GM18907 (cell line): ENCODE measurements at regions not wholly inside any gene's neighbourhood (a gene's known extent, or its start where the extent isn't known, plus 50 kb on each side); places are given as distances from the start of the nearest gene placed in this dataset.
"Not testable (repeated sequence)": the region's sequence is repeated elsewhere in the genome, so short reads cannot be mapped to it uniquely, and the experiment has no call there.

ENCODE experiments used
- ATAC-seq: cut with Tn5 transposase; IDR thresholded peaks from one replicate; pipeline ENCODE4 v1.9.1; 2021; ENCODE audit warnings: mild to moderate bottlenecking, moderate library complexity; ENCODE audit not compliant: unreplicated experiment

- no peak for ATAC-seq
Measured at GRCh38 chr6:8655670-8656454, 220.5 kb upstream of the SLC35B3 start.

GRCh38 chr6:8652710-8653109, 217.4 kb upstream of the SLC35B3 start:
- no peak for ATAC-seq

GRCh38 chr6:8651998-8652397, 216.7 kb upstream of the SLC35B3 start:
- no peak for ATAC-seq

- no peak for ATAC-seq
Measured at GRCh38 chr6:8645212-8645611, 209.9 kb upstream of the SLC35B3 start.

- no peak for ATAC-seq
Measured at GRCh38 chr6:8644306-8644705, 209.0 kb upstream of the SLC35B3 start.

GRCh38 chr6:8642854-8643253, 207.5 kb upstream of the SLC35B3 start:
- ATAC-seq: no peak

GRCh38 chr6:8642131-8642530, 206.8 kb upstream of the SLC35B3 start:
- no peak for ATAC-seq

GRCh38 chr6:8639928-8640649, 204.7 kb upstream of the SLC35B3 start:
- ATAC-seq: no peak

GRCh38 chr6:8637896-8638597, 202.7 kb upstream of the SLC35B3 start:
- ATAC-seq: no peak

- no peak for ATAC-seq
Measured at GRCh38 chr6:8633762-8634161, 198.4 kb upstream of the SLC35B3 start.

- ATAC-seq: no peak
Measured at GRCh38 chr6:8628736-8629135, 193.4 kb upstream of the SLC35B3 start.

GRCh38 chr6:8628063-8628462, 192.7 kb upstream of the SLC35B3 start:
- no peak for ATAC-seq

GRCh38 chr6:8627085-8627861, 191.9 kb upstream of the SLC35B3 start:
- peak; percentile 77 for ATAC-seq

GRCh38 chr6:8624665-8625064, 189.3 kb upstream of the SLC35B3 start:
- no peak for ATAC-seq

GRCh38 chr6:8623441-8623840, 188.1 kb upstream of the SLC35B3 start:
- ATAC-seq: no peak

GRCh38 chr6:8619853-8620252, 184.5 kb upstream of the SLC35B3 start:
- no peak for ATAC-seq

- ATAC-seq: not testable (repeated sequence)
Measured at GRCh38 chr6:8619408-8619807, 184.1 kb upstream of the SLC35B3 start.

- no peak for ATAC-seq
Measured at GRCh38 chr6:8608737-8609136, 173.4 kb upstream of the SLC35B3 start.

GRCh38 chr6:8589941-8590729, 154.8 kb upstream of the SLC35B3 start:
- no peak for ATAC-seq

- no peak for ATAC-seq
Measured at GRCh38 chr6:8588176-8588575, 152.8 kb upstream of the SLC35B3 start.
